Chondrocyte (in vitro differentiated cells): ENCODE measurements at regions not wholly inside any gene's neighbourhood (a gene's known extent, or its start where the extent isn't known, plus 50 kb on each side); places are given as distances from the start of the nearest gene placed in this dataset.

Experiments
- DNase-seq: peaks from one replicate; pipeline ENCODE4 v3.0.0; 2021; ENCODE audit warnings: mixed read lengths, low spot score
- H3K27ac Mint-ChIP-seq: one replicate; pipeline ENCODE4 v1.8.0; 2021; ENCODE audit warnings: mild to moderate bottlenecking, moderate library complexity, mixed read lengths; ENCODE audit not compliant: unreplicated experiment
- H3K27me3 Mint-ChIP-seq: 2 replicates; pipeline ENCODE4 v1.8.0; 2021; ENCODE audit warnings: low read depth, mixed read lengths
- H3K36me3 Mint-ChIP-seq: 2 replicates; pipeline ENCODE4 v1.8.0; 2021; ENCODE audit warnings: low read depth, mixed read lengths
- H3K4me1 Mint-ChIP-seq: 2 replicates; pipeline ENCODE4 v1.8.0; 2021; ENCODE audit warnings: low read depth, mild to moderate bottlenecking, mixed read lengths
- H3K4me3 Mint-ChIP-seq: one replicate; pipeline ENCODE4 v1.8.0; 2021; ENCODE audit warnings: mild to moderate bottlenecking, moderate library complexity, mixed read lengths; ENCODE audit not compliant: unreplicated experiment
- H3K9me3 Mint-ChIP-seq: 2 replicates; pipeline ENCODE4 v1.8.0; 2021; ENCODE audit warnings: low read depth, mixed read lengths
- CTCF ChIP-seq: fragments of 200-600 bp; sonication (generic); IDR thresholded peaks from 2 replicates; pipeline ENCODE4 v1.5.0; 2021; ENCODE audit warnings: antibody characterized with exemption, mild to moderate bottlenecking, moderate library complexity

- no peak for DNase-seq
- no peaks in the 10 kb centered on the region for H3K36me3 Mint-ChIP-seq
Observed at GRCh38 chr10:90274721-90275468, 573.5 kb downstream of the KIF20B start.

GRCh38 chr10:90276894-90277475, 575.6 kb downstream of the KIF20B start:
- no peak overlapping the region for H3K4me3 Mint-ChIP-seq
- H3K27me3 Mint-ChIP-seq = peaks cover 22% of the 10 kb centered on the region
- H3K36me3 Mint-ChIP-seq = no peaks in the 10 kb centered on the region
- no peak for DNase-seq
- peaks cover 2% of the 10 kb centered on the region for H3K9me3 Mint-ChIP-seq
- no peak overlapping the region for H3K27ac Mint-ChIP-seq
- no peak for TF ChIP-seq CTCF
- no peaks in the 10 kb centered on the region for H3K4me1 Mint-ChIP-seq

More at GRCh38 chr10:90274721-90275468, 573.5 kb downstream of the KIF20B start:
- Mint-ChIP-seq H3K27ac (no peak overlapping the region), H3K4me3 (no peak overlapping the region), H3K27me3 (peaks cover 25% of the 10 kb centered on the region), H3K9me3 (peaks cover 2% of the 10 kb centered on the region), H3K4me1 (no peaks in the 10 kb centered on the region)
- no peak for TF ChIP-seq CTCF

- peaks cover 30% of the 10 kb centered on the region for H3K27me3 Mint-ChIP-seq
Observed at GRCh38 chr10:90286406-90286805, 571.4 kb downstream of the HTR7 start.

GRCh38 chr10:90286941-90287340, 570.9 kb downstream of the HTR7 start:
- Mint-ChIP-seq H3K27me3 (peaks cover 29% of the 10 kb centered on the region), H3K9me3 (no peaks in the 10 kb centered on the region), H3K36me3 (no peaks in the 10 kb centered on the region), H3K4me1 (peaks cover 10% of the 10 kb centered on the region), H3K4me3 (no peak overlapping the region), H3K27ac (no peak overlapping the region)
- TF ChIP-seq CTCF = no peak
- DNase-seq = no peak

More at GRCh38 chr10:90286406-90286805, 571.4 kb downstream of the HTR7 start:
- no peak for TF ChIP-seq CTCF
- DNase-seq = no peak
- no peak overlapping the region for H3K4me3 Mint-ChIP-seq
- no peaks in the 10 kb centered on the region for H3K36me3 Mint-ChIP-seq
- H3K4me1 Mint-ChIP-seq = peaks cover 10% of the 10 kb centered on the region
- no peak overlapping the region for H3K27ac Mint-ChIP-seq
- no peaks in the 10 kb centered on the region for H3K9me3 Mint-ChIP-seq

- Mint-ChIP-seq H3K9me3 (no peaks in the 10 kb centered on the region), H3K4me1 (peaks cover 10% of the 10 kb centered on the region), H3K27me3 (peaks cover 28% of the 10 kb centered on the region), H3K27ac (peak overlapping the region; percentile 13), H3K4me3 (no peak overlapping the region), H3K36me3 (no peaks in the 10 kb centered on the region)
- no peak for DNase-seq
- peak; percentile 76 for TF ChIP-seq CTCF
Observed at GRCh38 chr10:90288391-90288933, 569.4 kb downstream of the HTR7 start.
